ENCODE measurements at regions not wholly inside any gene's neighbourhood (a gene's known extent, or its start where the extent isn't known, plus 50 kb on each side); places are given as distances from the start of the nearest gene placed in this dataset.

- TF ChIP-seq POLR2A (IDR thresholded peaks at IDR 0.05; ENCODE audit: low read depth, low read length) = no peak
These were observed 886.0 kb upstream of the CHAC2 start for GRCh38 chr2:52881606-52882005.

GRCh38 chr2:52880872-52881271, 886.7 kb upstream of the CHAC2 start:
- DNase-seq (ENCODE audit: insufficient read length, low spot score) (no peak), FAIRE-seq (peak; percentile 15)
- TF ChIP-seq POLR2A (IDR thresholded peaks at IDR 0.05; ENCODE audit: low read depth, low read length) = no peak

More at GRCh38 chr2:52881606-52882005, 886.0 kb upstream of the CHAC2 start:
- no peak for DNase-seq (ENCODE audit: insufficient read length, low spot score)
- peak; percentile 67 for FAIRE-seq

- no peak for DNase-seq (ENCODE audit: insufficient read length, low spot score)
- no peak for TF ChIP-seq POLR2A (IDR thresholded peaks at IDR 0.05; ENCODE audit: low read depth, low read length)
- no peak for FAIRE-seq
These were observed 888.0 kb upstream of the CHAC2 start for GRCh38 chr2:52879561-52879960.

- FAIRE-seq = no peak
- TF ChIP-seq POLR2A (IDR thresholded peaks at IDR 0.05; ENCODE audit: low read depth, low read length) = no peak
- no peak for DNase-seq (ENCODE audit: insufficient read length, low spot score)
These were observed 889.9 kb upstream of the CHAC2 start for GRCh38 chr2:52877703-52878102.

GRCh38 chr2:52874466-52875106, 893.0 kb upstream of the CHAC2 start:
- FAIRE-seq (peak; percentile 36), DNase-seq (ENCODE audit: insufficient read length, low spot score) (no peak)
- no peak for TF ChIP-seq POLR2A (IDR thresholded peaks at IDR 0.05; ENCODE audit: low read depth, low read length)

- TF ChIP-seq POLR2A (IDR thresholded peaks at IDR 0.05; ENCODE audit: low read depth, low read length) = no peak
- DNase-seq (ENCODE audit: insufficient read length, low spot score) (no peak), FAIRE-seq (peak; percentile 52)
These were observed 904.8 kb upstream of the CHAC2 start for GRCh38 chr2:52862801-52863200.

GRCh38 chr2:52861596-52861995, 906.0 kb upstream of the CHAC2 start:
- no peak for TF ChIP-seq POLR2A (IDR thresholded peaks at IDR 0.05; ENCODE audit: low read depth, low read length)
- peak; percentile 91 for FAIRE-seq
- DNase-seq (ENCODE audit: insufficient read length, low spot score) = no peak

- FAIRE-seq (no peak), DNase-seq (ENCODE audit: insufficient read length, low spot score) (no peak)
- no peak for TF ChIP-seq POLR2A (IDR thresholded peaks at IDR 0.05; ENCODE audit: low read depth, low read length)
These were observed 908.5 kb upstream of the CHAC2 start for GRCh38 chr2:52859065-52859464.

GRCh38 chr2:52857722-52858121, 909.9 kb upstream of the CHAC2 start:
- no peak for DNase-seq (ENCODE audit: insufficient read length, low spot score)
- no peak for FAIRE-seq
- no peak for TF ChIP-seq POLR2A (IDR thresholded peaks at IDR 0.05; ENCODE audit: low read depth, low read length)

- DNase-seq (ENCODE audit: insufficient read length, low spot score) (no peak), FAIRE-seq (no peak)
- TF ChIP-seq POLR2A (IDR thresholded peaks at IDR 0.05; ENCODE audit: low read depth, low read length) = no peak
These were observed 915.6 kb upstream of the CHAC2 start for GRCh38 chr2:52852006-52852405.

GRCh38 chr2:52844701-52845423, 922.7 kb upstream of the CHAC2 start:
- peak; percentile 38 for FAIRE-seq

GRCh38 chr2:52835909-52836308, 931.7 kb upstream of the CHAC2 start:
- no peak for DNase-seq (ENCODE audit: insufficient read length, low spot score)
- no peak for FAIRE-seq
- TF ChIP-seq POLR2A (IDR thresholded peaks at IDR 0.05; ENCODE audit: low read depth, low read length) = no peak

More at GRCh38 chr2:52844701-52845423, 922.7 kb upstream of the CHAC2 start:
- TF ChIP-seq POLR2A (IDR thresholded peaks at IDR 0.05; ENCODE audit: low read depth, low read length) = no peak
- no peak for DNase-seq (ENCODE audit: insufficient read length, low spot score)

- TF ChIP-seq POLR2A (IDR thresholded peaks at IDR 0.05; ENCODE audit: low read depth, low read length) = no peak
- FAIRE-seq (no peak), DNase-seq (ENCODE audit: insufficient read length, low spot score) (no peak)
These were observed 936.4 kb upstream of the CHAC2 start for GRCh38 chr2:52831216-52831615.

GRCh38 chr2:52828112-52828511, 939.5 kb upstream of the CHAC2 start:
- no peak for TF ChIP-seq POLR2A (IDR thresholded peaks at IDR 0.05; ENCODE audit: low read depth, low read length)
- DNase-seq (ENCODE audit: insufficient read length, low spot score) (no peak), FAIRE-seq (no peak)

GRCh38 chr2:52821631-52822030, 946.0 kb upstream of the CHAC2 start:
- no peak for TF ChIP-seq POLR2A (IDR thresholded peaks at IDR 0.05; ENCODE audit: low read depth, low read length)
- FAIRE-seq (no peak), DNase-seq (ENCODE audit: insufficient read length, low spot score) (no peak)

All from H54 (cell line).